ENCODE measurements at regions not wholly inside any gene's neighbourhood (a gene's known extent, or its start where the extent isn't known, plus 50 kb on each side); places are given as distances from the start of the nearest gene placed in this dataset.

DNA sequence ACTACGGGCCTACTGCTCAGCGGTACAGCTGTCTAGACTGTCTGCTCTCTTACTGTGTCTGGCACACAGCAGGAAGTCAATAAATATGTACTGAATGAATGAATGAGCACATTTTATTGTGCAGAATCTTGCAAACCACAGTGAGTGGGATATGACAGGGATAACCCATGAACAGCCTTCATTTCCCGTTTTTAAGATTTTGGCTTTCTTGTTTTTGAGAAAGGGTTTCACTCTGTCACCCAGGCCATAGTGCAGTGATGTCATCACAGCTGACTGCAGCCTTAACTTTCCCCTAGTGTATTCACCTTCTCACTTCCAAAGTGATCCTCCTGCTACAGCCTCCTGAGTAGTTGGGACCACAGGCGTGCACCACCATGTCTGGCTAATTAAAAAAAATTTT, 203.1 kb downstream of the AEBP2 start:
- TF ChIP-seq POLR2A (IDR thresholded peaks at IDR 0.05) (no peak), POLR2AphosphoS5 (IDR thresholded peaks at IDR 0.05; ENCODE audit: insufficient read depth in 1 of 2, low read depth in 1 of 2) (no peak)
